ENCODE measurements at regions not wholly inside any gene's neighbourhood (a gene's known extent, or its start where the extent isn't known, plus 50 kb on each side); places are given as distances from the start of the nearest gene placed in this dataset.

GRCh38 chr6:8182902-8183665 lies 80.7 kb upstream of the EEF1E1 start:
- intact Hi-C loops (cut with DNase I): no loop called here

DNA sequence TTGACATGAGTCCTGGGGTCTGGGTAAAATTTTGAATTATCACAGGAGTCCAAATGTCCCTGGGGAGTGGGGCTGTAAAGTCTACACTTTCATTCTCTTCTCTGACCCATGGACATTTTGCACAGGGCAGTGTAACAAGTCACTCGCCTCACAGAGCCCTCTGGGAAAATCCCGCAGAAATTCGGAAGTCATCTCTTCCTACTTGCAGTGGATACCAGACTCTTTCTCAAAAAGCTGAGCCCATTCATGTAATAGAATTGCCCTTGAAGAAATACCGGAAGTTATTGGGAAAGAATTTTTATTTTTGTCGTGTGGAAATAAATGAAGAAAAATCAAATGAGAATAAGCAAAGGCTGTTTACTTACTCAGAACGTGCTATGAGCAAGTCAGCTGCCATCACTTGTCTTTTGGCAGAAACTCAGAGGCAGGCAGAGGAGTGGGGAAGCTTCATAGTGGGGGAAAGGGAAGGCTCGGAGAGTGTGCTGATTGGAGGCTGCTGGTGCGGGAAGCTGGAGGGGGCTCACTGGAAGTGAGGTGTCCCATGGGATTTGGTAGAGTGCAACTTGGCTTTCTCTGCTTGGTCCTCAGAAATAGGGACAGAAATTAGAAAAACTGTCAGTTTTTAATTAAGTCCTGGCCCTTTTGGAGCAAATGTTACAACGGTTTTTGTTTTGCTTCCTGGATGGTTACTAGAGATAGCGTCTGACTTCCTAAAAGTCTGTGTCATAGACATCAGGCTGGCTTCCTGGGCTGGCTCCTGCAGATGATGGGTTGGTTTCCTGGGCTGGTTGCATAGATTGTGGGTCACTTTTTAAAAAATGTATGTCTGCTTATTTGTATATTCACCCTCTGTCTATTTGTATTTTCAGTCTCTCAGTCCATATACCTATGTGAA lies 79.8 kb upstream of the EEF1E1 start:
- no peak overlapping the region for H3K27ac ChIP-seq
- H3K27me3 ChIP-seq (replicated peaks; ENCODE audit: insufficient read depth): no peaks in the 10 kb centered on the region
- DNase-seq (ENCODE audit: low spot score): no peak
- H3K4me1 ChIP-seq (replicated peaks): no peaks in the 10 kb centered on the region
- intact Hi-C loops (cut with DNase I): no loop called here
- TF ChIP-seq CTCF (IDR thresholded peaks at IDR 0.05) (no peak), POLR2AphosphoS5 (IDR thresholded peaks at IDR 0.05) (no peak), POLR2A (IDR thresholded peaks at IDR 0.05) (no peak)
- WGBS: 42% methylated on average over 10 of the region's 10 CpGs
- H3K36me3 ChIP-seq: no peaks in the 10 kb centered on the region
- H3K4me3 ChIP-seq: no peak overlapping the region
- no peaks in the 10 kb centered on the region for H3K9me3 ChIP-seq

More at GRCh38 chr6:8182902-8183665, 80.7 kb upstream of the EEF1E1 start:
- TF ChIP-seq CTCF (IDR thresholded peaks at IDR 0.05): no peak
- TF ChIP-seq POLR2A (IDR thresholded peaks at IDR 0.05): no peak
- no peak for TF ChIP-seq POLR2AphosphoS5 (IDR thresholded peaks at IDR 0.05)
- H3K9me3 ChIP-seq: no peaks in the 10 kb centered on the region
- DNase-seq (ENCODE audit: low spot score): no peak
- 26% methylated on average over 9 of the region's 9 CpGs for WGBS
- no peak overlapping the region for H3K27ac ChIP-seq
- no peaks in the 10 kb centered on the region for H3K36me3 ChIP-seq
- peaks cover 2% of the 10 kb centered on the region for H3K27me3 ChIP-seq (replicated peaks; ENCODE audit: insufficient read depth)
- H3K4me3 ChIP-seq: no peak overlapping the region
- H3K4me1 ChIP-seq (replicated peaks): no peaks in the 10 kb centered on the region

DNA sequence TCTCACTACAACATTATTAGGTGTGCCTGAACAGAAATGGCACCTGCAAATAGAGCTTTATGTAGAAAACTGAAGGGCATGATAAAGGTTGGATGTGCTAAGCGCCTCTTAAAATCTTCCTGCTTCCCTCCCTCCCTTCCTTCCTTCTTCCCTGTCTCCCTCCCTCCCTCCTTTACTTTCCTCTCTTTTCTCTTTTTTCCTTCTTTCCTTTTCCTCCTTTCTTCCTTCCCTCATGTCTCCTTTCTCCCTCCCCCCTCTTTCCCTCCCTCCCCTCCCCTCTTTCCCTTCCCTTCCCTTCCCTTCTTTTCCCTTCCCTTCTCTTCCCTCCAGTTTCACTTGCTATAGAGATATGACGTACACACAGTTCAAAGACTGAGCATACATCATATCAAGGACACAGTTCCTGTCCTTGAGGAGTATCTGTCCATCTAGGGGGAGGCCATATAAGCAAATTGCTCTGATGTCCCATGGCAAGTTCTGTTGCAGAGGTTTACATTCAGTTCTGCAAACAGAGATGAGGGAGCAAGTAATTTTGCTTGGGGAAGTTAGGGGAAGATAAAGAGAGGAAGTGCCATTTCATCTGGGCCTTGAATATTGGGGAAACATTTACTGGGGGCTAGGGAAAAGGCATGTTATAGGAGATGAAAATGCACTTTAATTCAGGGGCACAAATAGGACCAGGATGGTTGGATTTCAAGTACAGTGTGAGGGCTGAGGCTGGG lies 79.0 kb upstream of the EEF1E1 start:
- no peaks in the 10 kb centered on the region for H3K9me3 ChIP-seq
- no peak for DNase-seq (ENCODE audit: low spot score)
- TF ChIP-seq POLR2AphosphoS5 (IDR thresholded peaks at IDR 0.05) (no peak), CTCF (IDR thresholded peaks at IDR 0.05) (no peak), POLR2A (IDR thresholded peaks at IDR 0.05) (no peak)
- no peaks in the 10 kb centered on the region for H3K36me3 ChIP-seq
- 80% methylated on average over 2 of the region's 2 CpGs for WGBS
- H3K27ac ChIP-seq: no peak overlapping the region
- no peaks in the 10 kb centered on the region for H3K4me1 ChIP-seq (replicated peaks)
- no peaks in the 10 kb centered on the region for H3K27me3 ChIP-seq (replicated peaks; ENCODE audit: insufficient read depth)
- no peak overlapping the region for H3K4me3 ChIP-seq
- intact Hi-C loops (cut with DNase I): no loop called here

DNA sequence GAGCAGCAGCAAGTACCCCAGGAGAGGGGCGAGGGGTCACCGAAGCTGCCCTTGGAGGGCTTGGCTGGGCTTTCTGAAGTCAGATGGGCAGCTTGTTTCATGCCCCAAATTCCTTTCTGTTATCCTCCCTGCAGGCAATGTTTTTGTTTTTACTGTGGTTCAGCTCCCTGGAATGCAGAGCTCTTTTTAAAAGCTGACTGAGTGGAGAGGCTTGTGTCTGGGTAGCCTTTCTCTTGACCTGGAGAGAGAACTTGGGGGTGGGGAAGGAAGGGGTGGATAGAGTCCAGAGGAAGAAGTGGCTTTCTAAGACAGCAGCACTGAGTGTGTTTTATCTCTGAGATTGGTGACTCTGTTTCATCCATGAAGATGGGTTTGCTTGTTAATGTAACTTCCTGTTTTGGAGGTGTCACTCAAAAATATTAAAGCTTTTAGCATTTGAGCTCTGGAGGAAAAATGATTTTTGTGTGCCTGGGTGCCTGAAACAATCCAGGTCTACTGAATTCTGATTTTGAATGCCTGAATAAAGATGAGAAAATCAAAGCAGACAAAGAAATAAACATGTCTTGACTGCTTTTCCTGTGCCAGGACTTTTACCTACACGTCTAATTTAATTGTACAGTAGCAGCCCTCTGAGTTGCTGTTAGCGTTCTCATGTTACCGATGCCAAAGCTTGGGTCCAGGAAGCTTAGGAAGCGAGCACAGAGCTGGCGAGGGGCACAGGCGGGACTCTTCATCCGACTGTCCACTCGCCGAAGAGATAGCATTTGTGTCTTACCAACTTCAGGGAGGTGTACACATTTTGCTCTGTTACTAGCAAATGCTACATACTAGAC lies 78.2 kb upstream of the EEF1E1 start:
- TF ChIP-seq POLR2AphosphoS5 (IDR thresholded peaks at IDR 0.05): no peak
- TF ChIP-seq CTCF (IDR thresholded peaks at IDR 0.05): no peak
- TF ChIP-seq POLR2A (IDR thresholded peaks at IDR 0.05): no peak
- no peaks in the 10 kb centered on the region for H3K9me3 ChIP-seq
- H3K4me3 ChIP-seq: no peak overlapping the region
- intact Hi-C loops (cut with DNase I): no loop called here
- DNase-seq (ENCODE audit: low spot score): no peak
- H3K36me3 ChIP-seq: no peaks in the 10 kb centered on the region
- H3K27me3 ChIP-seq (replicated peaks; ENCODE audit: insufficient read depth): no peaks in the 10 kb centered on the region
- 24% methylated on average over 11 of the region's 11 CpGs for WGBS
- H3K27ac ChIP-seq: no peak overlapping the region
- H3K4me1 ChIP-seq (replicated peaks): no peaks in the 10 kb centered on the region

Measured in prostate gland (tissue), 2 donors.